GM21423 (cell line): ENCODE measurements at regions not wholly inside any gene's neighbourhood (a gene's known extent, or its start where the extent isn't known, plus 50 kb on each side); places are given as distances from the start of the nearest gene placed in this dataset.
"Not testable (repeated sequence)": the region's sequence is repeated elsewhere in the genome, so short reads cannot be mapped to it uniquely, and the experiment has no call there.

ENCODE experiments used
- ATAC-seq: cut with Tn5 transposase; IDR thresholded peaks from one replicate; pipeline ENCODE4 v1.9.1; 2021; ENCODE audit warnings: mild to moderate bottlenecking, moderate library complexity; ENCODE audit not compliant: unreplicated experiment

- ATAC-seq: no peak
These were observed 77.4 kb upstream of the MEGF10 start for GRCh38 chr5:127213231-127213630.

DNA sequence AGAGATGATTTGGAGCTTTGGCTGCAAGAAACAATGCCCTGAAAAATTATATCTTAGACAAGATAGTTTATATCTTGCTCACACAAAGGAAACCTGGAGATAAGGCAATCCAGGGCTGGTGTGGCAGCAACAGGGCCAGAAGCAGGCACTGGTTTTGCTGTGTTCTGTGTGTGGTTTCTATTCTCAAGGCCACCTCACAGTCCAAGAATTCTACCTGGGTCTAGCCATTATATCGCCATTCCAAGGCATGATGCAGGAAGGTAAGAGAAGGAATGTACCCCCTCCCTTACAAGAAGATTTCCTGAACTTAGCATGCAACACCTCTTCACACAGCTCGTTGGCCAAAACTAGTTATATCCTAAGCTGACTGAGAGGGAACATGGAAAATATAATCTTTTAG, 74.5 kb upstream of the MEGF10 start:
- ATAC-seq: no peak

DNA sequence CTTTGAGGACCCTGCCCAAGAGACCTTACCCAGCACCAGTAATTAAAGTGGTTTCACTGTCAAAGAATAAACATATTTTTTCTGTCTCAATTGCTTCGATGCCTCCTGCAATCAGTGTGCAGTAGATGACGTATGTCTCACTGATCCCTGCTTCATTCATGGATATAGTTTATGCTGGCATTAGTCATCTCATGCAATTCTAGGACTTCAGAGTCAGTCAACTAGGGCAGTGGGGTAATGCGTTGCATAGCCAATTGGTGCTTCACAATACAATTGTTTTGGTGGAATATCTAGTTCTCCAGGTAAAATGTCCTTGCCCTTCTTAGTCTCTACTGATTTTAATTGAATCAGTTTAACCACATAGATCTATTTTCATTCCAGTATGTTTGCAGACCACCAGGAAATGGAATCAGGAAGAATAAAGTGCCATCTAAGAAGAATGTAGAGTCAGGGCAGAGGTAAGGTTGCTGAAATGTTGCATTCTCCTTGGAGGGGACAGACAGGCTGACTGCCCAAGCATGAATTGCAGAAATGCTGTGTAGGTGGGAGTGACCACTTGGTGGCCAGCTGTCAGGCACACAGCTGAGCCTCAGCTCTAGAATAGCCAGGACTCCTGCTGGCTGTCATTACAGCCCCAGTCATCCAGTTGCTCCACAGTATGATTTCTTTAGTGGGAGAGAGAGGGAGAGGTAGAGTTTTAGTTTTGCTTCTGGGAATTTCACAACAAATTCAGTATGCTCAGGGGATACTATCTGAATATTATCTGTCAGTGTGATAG, 73.5 kb upstream of the MEGF10 start:
- ATAC-seq: no peak

GRCh38 chr5:127221936-127222335, 68.7 kb upstream of the MEGF10 start:
- not testable (repeated sequence) for ATAC-seq

GRCh38 chr5:127222571-127223156, 67.9 kb upstream of the MEGF10 start:
- ATAC-seq: peak; percentile 62

DNA sequence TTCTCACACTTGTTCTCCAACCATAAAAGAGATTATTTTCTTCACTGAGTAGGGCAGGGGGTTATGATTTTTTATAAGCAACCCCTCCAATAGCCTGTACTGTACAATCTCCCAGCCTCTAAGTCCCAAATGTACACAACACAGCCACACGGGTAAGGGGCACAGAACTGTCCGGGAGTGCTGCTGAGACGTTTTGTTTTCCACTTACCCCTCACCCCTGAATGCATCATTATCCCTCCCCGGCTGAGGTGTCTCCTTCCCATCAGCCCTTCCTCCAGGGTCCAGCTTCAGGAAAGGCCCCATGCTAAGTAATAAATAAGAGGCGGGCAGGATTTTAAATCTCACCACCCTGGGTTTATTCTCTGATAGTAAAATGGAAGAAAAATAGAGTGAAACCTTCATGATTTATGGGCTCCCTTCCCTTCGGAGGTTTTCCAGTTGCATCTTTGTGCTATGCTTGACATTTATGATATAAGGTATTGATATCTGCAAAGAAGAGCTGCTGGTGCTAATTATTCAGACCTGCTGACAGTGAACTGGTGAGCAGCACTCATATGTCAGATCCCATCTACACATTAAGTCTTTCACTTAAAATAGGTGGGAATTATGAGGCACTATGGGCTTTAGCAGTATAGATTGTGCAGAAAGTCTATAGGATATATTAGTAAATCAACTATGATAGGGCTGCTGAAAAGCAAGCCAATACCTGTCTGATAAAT, 67.2 kb upstream of the MEGF10 start:
- ATAC-seq: no peak

DNA sequence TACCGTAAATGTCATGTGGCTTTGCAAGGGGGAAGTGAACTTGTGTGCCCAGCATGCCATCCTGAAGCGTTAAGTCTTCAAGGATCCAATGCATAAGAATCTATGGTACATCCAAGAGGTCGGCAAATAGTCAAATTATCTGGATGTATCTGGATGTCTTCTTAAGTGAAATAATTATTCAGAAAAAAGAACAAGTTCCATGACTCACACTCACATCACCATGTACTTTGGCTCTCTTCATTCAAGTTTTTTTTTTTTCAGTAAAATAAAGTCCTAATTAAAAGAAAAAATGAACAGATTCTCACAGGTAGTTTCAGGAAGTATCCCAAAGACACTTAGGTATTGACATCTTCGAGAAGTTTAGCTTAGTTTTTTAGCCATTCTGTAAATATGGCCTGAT, 62.7 kb upstream of the MEGF10 start:
- ATAC-seq: no peak

DNA sequence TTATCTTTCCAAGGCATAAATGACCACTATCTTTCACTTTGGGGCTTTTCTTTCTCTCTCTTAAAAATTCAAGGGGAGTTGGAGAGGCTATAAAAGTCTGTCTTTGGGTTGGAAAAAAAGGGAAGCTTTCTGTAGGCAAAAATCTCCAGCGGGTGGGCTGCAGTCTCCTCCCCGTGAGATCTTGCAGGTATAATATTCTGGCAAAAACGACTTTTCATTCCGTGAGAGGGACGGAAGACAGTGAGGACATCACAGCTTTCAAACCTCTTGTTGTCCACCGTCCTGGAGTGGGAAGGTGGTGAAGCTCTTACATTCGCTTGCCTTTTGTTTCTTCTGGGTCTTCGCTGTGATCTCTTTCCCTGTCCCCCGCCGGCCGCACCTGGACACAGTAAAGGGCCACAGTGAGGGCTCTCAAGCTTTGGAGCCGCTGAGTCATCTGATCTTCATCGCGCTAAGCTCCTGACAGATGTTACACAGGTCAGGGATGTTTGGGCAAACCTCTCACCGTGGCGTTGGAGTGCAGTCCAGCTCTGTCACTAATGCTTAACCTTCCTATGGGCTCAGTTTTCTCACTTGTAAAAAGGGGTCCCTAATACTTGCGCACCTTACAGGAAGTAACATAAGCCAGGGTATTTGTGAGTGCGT, 61.9 kb upstream of the MEGF10 start:
- ATAC-seq: no peak

- peak; percentile 83 for ATAC-seq
These were observed 61.3 kb upstream of the MEGF10 start for GRCh38 chr5:127229185-127229889.

GRCh38 chr5:127231118-127231517, 59.5 kb upstream of the MEGF10 start:
- ATAC-seq: no peak

GRCh38 chr5:127233590-127233989, 57.0 kb upstream of the MEGF10 start:
- ATAC-seq: no peak

DNA sequence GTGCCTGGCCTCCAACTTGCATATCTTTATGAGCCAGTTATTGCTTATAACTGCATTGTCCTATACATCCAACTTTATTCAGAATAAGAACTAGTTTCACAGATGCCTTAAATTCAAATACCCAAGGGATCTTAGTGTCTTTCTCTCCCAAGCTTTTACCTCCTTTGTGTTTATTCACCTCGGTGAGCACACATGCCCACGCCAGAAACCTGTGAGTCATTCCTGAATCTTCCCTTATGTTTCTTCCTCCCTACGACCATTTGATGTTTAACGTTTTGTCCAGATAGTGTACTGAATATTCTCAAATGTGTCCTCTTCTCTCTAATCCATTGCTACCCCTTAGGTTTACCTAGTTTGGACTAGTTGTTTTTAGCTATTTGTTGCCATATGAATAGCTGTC, 55.5 kb upstream of the MEGF10 start:
- ATAC-seq: no peak

- ATAC-seq: no peak
These were observed 54.3 kb upstream of the MEGF10 start for GRCh38 chr5:127236254-127236653.
